PC-3 (cell line): ENCODE measurements at regions not wholly inside any gene's neighbourhood (a gene's known extent, or its start where the extent isn't known, plus 50 kb on each side); places are given as distances from the start of the nearest gene placed in this dataset.

Experiments
- ATAC-seq: fragments of 200-7000 bp; cut with Tn5 transposase; 2 replicates; pipeline ENCODE4 v1.9.1; 2020; ENCODE audit warnings: mild to moderate bottlenecking, moderate library complexity
- BruUV-seq: library from RNA; stranded (reverse); fragments of 400-500 nt; replicated peaks from 2 replicates; lab custom pipeline; 2021; lab: Mats Ljungman, UMichigan
- CTCF ChIA-PET: fragments of 300-600 bp; sonication (Branson Sonifier 250); formaldehyde crosslinking; loops from one replicate; lab custom pipeline; 2022; ENCODE audit warnings: antibody characterized with exemption; lab: Charles Lee
- POLR2A ChIA-PET: fragments of 300-600 bp; sonication (Branson Sonifier 250); formaldehyde crosslinking; loops from one replicate; lab custom pipeline; 2022; ENCODE audit warnings: antibody characterized with exemption; ENCODE audit not compliant: unreplicated experiment; lab: Charles Lee
- DNase-seq: peaks from one replicate; pipeline ENCODE4 v3.0.0-alpha.2; 2015
- H2AFZ ChIP-seq: fragments of 300-600 bp; sonication (generic); 2 replicates; pipeline ENCODE4 v1.6.0; 2016; ENCODE audit warnings: antibody characterized with exemption, low read length
- H3F3A ChIP-seq: fragments of 300-600 bp; sonication (generic); one replicate; pipeline ENCODE4 v1.6.0; 2017; ENCODE audit warnings: antibody characterized with exemption, low read length, control low read depth, mild to moderate bottlenecking; ENCODE audit not compliant: unreplicated experiment
- H3K27ac ChIP-seq: fragments of 300-600 bp; sonication (generic); 2 replicates; pipeline ENCODE4 v1.5.1; 2016; ENCODE audit warnings: mild to moderate bottlenecking, low read length
- H3K27me3 ChIP-seq: fragments of 300-600 bp; sonication (generic); 2 replicates; pipeline ENCODE4 v1.6.1; 2016; ENCODE audit warnings: low read length, mixed read lengths
- H3K36me3 ChIP-seq: fragments of 300-600 bp; sonication (generic); 2 replicates; pipeline ENCODE4 v1.6.1; 2016; ENCODE audit warnings: low read depth, mixed run types, low read length, mixed read lengths
- H3K4me1 ChIP-seq: fragments of 300-600 bp; sonication (generic); 2 replicates; pipeline ENCODE4 v1.5.1; 2016; ENCODE audit warnings: low read length; ENCODE audit not compliant: insufficient read depth
- H3K4me2 ChIP-seq: fragments of 300-600 bp; sonication (generic); 2 replicates; pipeline ENCODE4 v1.6.0; 2016; ENCODE audit warnings: low read length
- H3K4me3 ChIP-seq: fragments of 300-600 bp; sonication (generic); 2 replicates; pipeline ENCODE4 v1.5.1; 2016; ENCODE audit warnings: mild to moderate bottlenecking, low read length, mixed read lengths
- H3K79me2 ChIP-seq: fragments of 300-600 bp; sonication (generic); 2 replicates; pipeline ENCODE4 v1.6.1; 2017; ENCODE audit warnings: low read length, mixed read lengths
- H3K9ac ChIP-seq: fragments of 300-600 bp; sonication (generic); 2 replicates; pipeline ENCODE4 v1.6.0; 2016; ENCODE audit warnings: mild to moderate bottlenecking, low read length
- H3K9me2 ChIP-seq: fragments of 300-600 bp; sonication (generic); replicated peaks from 2 replicates; pipeline ENCODE4 v1.6.1; 2016; ENCODE audit warnings: mixed run types, low read length, mixed read lengths
- H3K9me3 ChIP-seq: fragments of 300-600 bp; sonication (generic); 2 replicates; pipeline ENCODE4 v1.6.1; 2016; ENCODE audit warnings: low read length, mixed read lengths
- H4K20me1 ChIP-seq: fragments of 300-600 bp; sonication (generic); 2 replicates; pipeline ENCODE4 v1.6.1; 2016; ENCODE audit warnings: low read length, mixed read lengths
- EZH2 ChIP-seq: fragments of 300-600 bp; sonication (generic); IDR thresholded peaks from one replicate; pipeline ENCODE4 v1.6.1; 2017; ENCODE audit warnings: antibody characterized with exemption, mild to moderate bottlenecking, low read length; ENCODE audit not compliant: unreplicated experiment
- EZH2phosphoT487 ChIP-seq: fragments of 300-600 bp; sonication (generic); IDR thresholded peaks from 2 replicates; pipeline ENCODE4 v1.6.1; 2018; ENCODE audit warnings: mild to moderate bottlenecking, antibody characterized with exemption, low read length, borderline replicate concordance
- intact Hi-C: fragments of 100-400 bp; cut with micrococcal nuclease; formaldehyde crosslinking; loops from 2 replicates; pipeline ENCODE4 v1.9.0; 2023
- TF ChIP-seq, protein P1 (sequence below): fragments of 300-600 bp; sonication (generic); conservative IDR thresholded peaks from 2 replicates; pipeline ENCODE4 v1.5.1; 2017; ENCODE audit warnings: antibody characterized with exemption, low read depth, mild to moderate bottlenecking, low read length

DNA sequence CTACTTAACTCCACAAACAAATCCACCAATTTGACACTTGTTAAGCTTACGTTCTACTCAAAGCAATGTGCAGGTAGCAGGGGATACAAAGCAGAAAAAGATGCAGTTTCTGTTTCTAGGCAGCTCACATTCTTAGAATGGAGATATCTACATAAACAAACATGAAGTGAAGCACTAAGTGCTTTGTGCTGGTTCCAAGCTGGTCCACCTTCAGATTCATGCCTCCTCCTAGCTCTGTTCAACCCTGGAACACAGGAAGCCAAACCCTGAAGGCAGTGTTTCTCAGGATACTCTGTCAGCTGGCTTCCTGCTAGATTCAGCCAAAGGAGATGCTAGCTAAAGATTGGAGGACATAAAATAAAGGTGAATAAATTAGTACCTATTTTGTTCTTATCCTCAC is 55.3 kb upstream of the NOL4 start:
- H3K4me2 ChIP-seq: no peak overlapping the region
- H3K4me3 ChIP-seq: no peak overlapping the region
- no peak overlapping the region for H3K9ac ChIP-seq
- no peaks in the 10 kb centered on the region for H4K20me1 ChIP-seq
- H3K36me3 ChIP-seq: no peaks in the 10 kb centered on the region
- no peak for ATAC-seq
- ChIA-PET CTCF (no interaction called here), POLR2A (no interaction called here)
- no peak overlapping the region for H3K27ac ChIP-seq
- no peaks in the 10 kb centered on the region for H3K79me2 ChIP-seq
- H3K27me3 ChIP-seq: no peaks in the 10 kb centered on the region
- no peak overlapping the region for H2AFZ ChIP-seq
- no peak for TF ChIP-seq EZH2phosphoT487
- TF ChIP-seq, protein P1, sequence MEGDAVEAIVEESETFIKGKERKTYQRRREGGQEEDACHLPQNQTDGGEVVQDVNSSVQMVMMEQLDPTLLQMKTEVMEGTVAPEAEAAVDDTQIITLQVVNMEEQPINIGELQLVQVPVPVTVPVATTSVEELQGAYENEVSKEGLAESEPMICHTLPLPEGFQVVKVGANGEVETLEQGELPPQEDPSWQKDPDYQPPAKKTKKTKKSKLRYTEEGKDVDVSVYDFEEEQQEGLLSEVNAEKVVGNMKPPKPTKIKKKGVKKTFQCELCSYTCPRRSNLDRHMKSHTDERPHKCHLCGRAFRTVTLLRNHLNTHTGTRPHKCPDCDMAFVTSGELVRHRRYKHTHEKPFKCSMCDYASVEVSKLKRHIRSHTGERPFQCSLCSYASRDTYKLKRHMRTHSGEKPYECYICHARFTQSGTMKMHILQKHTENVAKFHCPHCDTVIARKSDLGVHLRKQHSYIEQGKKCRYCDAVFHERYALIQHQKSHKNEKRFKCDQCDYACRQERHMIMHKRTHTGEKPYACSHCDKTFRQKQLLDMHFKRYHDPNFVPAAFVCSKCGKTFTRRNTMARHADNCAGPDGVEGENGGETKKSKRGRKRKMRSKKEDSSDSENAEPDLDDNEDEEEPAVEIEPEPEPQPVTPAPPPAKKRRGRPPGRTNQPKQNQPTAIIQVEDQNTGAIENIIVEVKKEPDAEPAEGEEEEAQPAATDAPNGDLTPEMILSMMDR: no peak
- no peak for TF ChIP-seq EZH2
- no peaks in the 10 kb centered on the region for H3K9me2 ChIP-seq
- DNase-seq: no peak
- intact Hi-C loops: no loop called here
- no peaks in the 10 kb centered on the region for H3K4me1 ChIP-seq
- no TSS peak for BruUV-seq
- H3F3A ChIP-seq: no peaks in the 10 kb centered on the region
- H3K9me3 ChIP-seq: no peaks in the 10 kb centered on the region

DNA sequence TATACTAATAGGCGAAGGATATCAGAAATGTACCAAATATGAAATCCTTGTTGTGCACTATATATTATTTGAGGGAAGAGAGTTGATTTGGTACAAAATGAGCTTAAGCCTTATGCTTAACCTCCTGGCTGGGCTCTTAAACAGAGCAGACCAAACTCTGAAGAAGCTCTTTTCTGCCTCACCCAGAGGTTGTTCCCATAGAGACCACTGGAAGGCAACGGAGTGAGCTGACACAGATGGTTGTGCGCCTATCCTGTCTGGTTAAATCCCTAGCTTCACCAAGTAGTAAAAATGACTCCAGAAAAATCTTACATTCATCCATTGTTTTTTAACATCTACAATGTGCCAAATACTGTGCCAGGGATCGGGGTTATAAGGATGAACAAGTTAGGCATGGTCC is 55.9 kb upstream of the NOL4 start:
- no peak overlapping the region for H3K4me2 ChIP-seq
- DNase-seq: no peak
- H3K9ac ChIP-seq: no peak overlapping the region
- H3K27ac ChIP-seq: no peak overlapping the region
- intact Hi-C loops: no loop called here
- no peaks in the 10 kb centered on the region for H3K9me3 ChIP-seq
- CTCF ChIA-PET: no interaction called here
- BruUV-seq: no TSS peak
- POLR2A ChIA-PET: no interaction called here
- TF ChIP-seq, protein P1: no peak
- TF ChIP-seq EZH2phosphoT487: no peak
- no peaks in the 10 kb centered on the region for H4K20me1 ChIP-seq
- H3K4me1 ChIP-seq: no peaks in the 10 kb centered on the region
- no peaks in the 10 kb centered on the region for H3K79me2 ChIP-seq
- H3K9me2 ChIP-seq: no peaks in the 10 kb centered on the region
- H3K27me3 ChIP-seq: no peaks in the 10 kb centered on the region
- H3K4me3 ChIP-seq: no peak overlapping the region
- no peak for ATAC-seq
- no peaks in the 10 kb centered on the region for H3K36me3 ChIP-seq
- H2AFZ ChIP-seq: no peak overlapping the region
- no peaks in the 10 kb centered on the region for H3F3A ChIP-seq

DNA sequence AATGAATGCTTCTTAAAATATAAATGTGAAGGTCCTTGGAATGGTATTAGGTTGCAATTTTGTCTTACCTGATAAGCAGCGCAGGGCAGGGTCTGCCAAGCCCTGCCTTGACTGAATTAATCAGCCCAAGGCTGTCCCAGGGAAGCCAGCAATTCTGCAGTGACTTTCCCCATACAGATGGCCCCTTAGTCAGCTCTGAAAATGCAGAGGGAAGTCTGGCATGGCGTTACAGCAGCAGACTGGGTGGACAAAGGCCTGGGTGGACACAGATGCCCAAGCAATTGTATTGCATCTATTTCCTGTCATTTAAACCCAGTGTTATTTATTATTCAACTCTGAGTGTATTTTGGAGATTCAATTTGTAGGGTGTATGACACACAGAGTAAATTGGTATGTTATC is 56.6 kb upstream of the NOL4 start:
- ChIA-PET POLR2A (no interaction called here), CTCF (no interaction called here)
- Histone ChIP-seq H3K9me2 (no peaks in the 10 kb centered on the region), H3K4me1 (no peaks in the 10 kb centered on the region), H3K4me2 (no peak overlapping the region), H3K79me2 (no peaks in the 10 kb centered on the region), H3K4me3 (no peak overlapping the region), H4K20me1 (no peaks in the 10 kb centered on the region), H3K9ac (no peak overlapping the region), H3K36me3 (no peaks in the 10 kb centered on the region), H3K27me3 (no peaks in the 10 kb centered on the region), H3K9me3 (no peaks in the 10 kb centered on the region), H2AFZ (no peak overlapping the region), H3K27ac (no peak overlapping the region), H3F3A (no peaks in the 10 kb centered on the region)
- DNase-seq: no peak
- TF ChIP-seq EZH2phosphoT487: no peak
- TF ChIP-seq EZH2: no peak
- TF ChIP-seq, protein P1: no peak
- ATAC-seq: no peak
- intact Hi-C loops: no loop called here
- BruUV-seq: no TSS peak
